Panc1 (cell line): ENCODE measurements at regions not wholly inside any gene's neighbourhood (a gene's known extent, or its start where the extent isn't known, plus 50 kb on each side); places are given as distances from the start of the nearest gene placed in this dataset.

Experiments
- ATAC-seq: fragments of 200-7000 bp; cut with Tn5 transposase; 2 replicates; pipeline ENCODE4 v1.9.1; 2020; ENCODE audit warnings: mild to moderate bottlenecking, moderate library complexity
- BruUV-seq: library from RNA; stranded (reverse); fragments of 400-500 nt; replicated peaks from 2 replicates; lab custom pipeline; 2021; lab: Mats Ljungman, UMichigan
- CTCF ChIA-PET: fragments of 300-600 bp; sonication (Branson Sonifier 250); formaldehyde crosslinking; loops from one replicate; lab custom pipeline; 2022; ENCODE audit warnings: antibody characterized with exemption; lab: Charles Lee
- POLR2A ChIA-PET: fragments of 300-600 bp; sonication (Branson Sonifier 250); formaldehyde crosslinking; loops from one replicate; lab custom pipeline; 2022; ENCODE audit warnings: antibody characterized with exemption; lab: Charles Lee
- DNase-seq: peaks from one replicate; pipeline ENCODE4 v3.0.0-alpha.2; 2010; ENCODE audit warnings: low read depth, low spot score
- H3K27ac ChIP-seq: 2 replicates; pipeline ENCODE4 v1.5.1; 2011; ENCODE audit warnings: mild to moderate bottlenecking, low read length, inconsistent platforms
- H3K27me3 ChIP-seq: fragments of 200-500 bp; sonication (Bioruptor generic); 2 replicates; pipeline ENCODE4 v1.6.0; 2014; ENCODE audit warnings: low read length, inconsistent platforms; ENCODE audit not compliant: control insufficient read depth, insufficient read depth
- H3K36me3 ChIP-seq: fragments of 200-500 bp; sonication (Bioruptor generic); 2 replicates; pipeline ENCODE4 v1.5.1; 2014; ENCODE audit warnings: inconsistent platforms, mild to moderate bottlenecking, low read length, moderate library complexity; ENCODE audit not compliant: control insufficient read depth, insufficient read depth
- H3K4me1 ChIP-seq: 2 replicates; pipeline ENCODE4 v1.5.1; 2011; ENCODE audit warnings: inconsistent platforms, mild to moderate bottlenecking, low read length, moderate library complexity; ENCODE audit not compliant: control insufficient read depth, insufficient read depth
- H3K4me3 ChIP-seq, 2 experiments: 2 replicates each; pipeline ENCODE4 v1.5.1; 2011 to 2012; ENCODE audit warnings: low read depth in 2 of 2, low read length in 2 of 2, mild to moderate bottlenecking in 2 of 2, inconsistent platforms in 1 of 2, moderate library complexity in 1 of 2
- H3K9me3 ChIP-seq: fragments of 200-500 bp; sonication (Bioruptor generic); 2 replicates; pipeline ENCODE4 v1.5.1; 2014; ENCODE audit warnings: low read depth, mild to moderate bottlenecking, inconsistent platforms, low read length, moderate library complexity; ENCODE audit not compliant: control insufficient read depth, insufficient read depth
- POLR2AphosphoS5 ChIP-seq: IDR thresholded peaks from 2 replicates; pipeline ENCODE4 v1.6.1; 2012; ENCODE audit warnings: mild to moderate bottlenecking, low read depth, low read length, moderate library complexity
- SIN3A ChIP-seq: IDR thresholded peaks from 2 replicates; pipeline ENCODE4 v1.6.1; 2012; ENCODE audit warnings: low read depth, mild to moderate bottlenecking, low read length, moderate library complexity, borderline replicate concordance; ENCODE audit not compliant: insufficient read depth
- TCF7L2 ChIP-seq: IDR thresholded peaks from 2 replicates; pipeline ENCODE4 v1.6.1; 2011; ENCODE audit warnings: mild to moderate bottlenecking, low read depth, low read length, inconsistent platforms
- in situ Hi-C: cut with HindIII; loops from 2 replicates; pipeline ENCODE4 v1.10.0; 2016; ENCODE audit warnings: low sequenced_read_pairs, low pct_unique_long_range_greater_than_20kb
- intact Hi-C: fragments of 100-400 bp; cut with micrococcal nuclease; formaldehyde crosslinking; loops from one replicate; pipeline ENCODE4 v1.10.0; 2022; ENCODE audit not compliant: unreplicated experiment
- TF ChIP-seq, protein P1 (sequence below), 2 experiments: IDR thresholded peaks; 2 replicates each; pipeline ENCODE4 v1.6.1; 2011 to 2012; ENCODE audit warnings: low read depth in 2 of 2, control low read depth in 1 of 2, low read length in 1 of 2, mild to moderate bottlenecking in 1 of 2, moderate library complexity in 1 of 2; ENCODE audit not compliant: insufficient read depth in 1 of 2
- TF ChIP-seq, protein P2 (sequence below): fragments of 450-650 bp; IDR thresholded peaks from 2 replicates; pipeline ENCODE4 v1.5.1; 2017; ENCODE audit warnings: mild to moderate bottlenecking

DNA sequence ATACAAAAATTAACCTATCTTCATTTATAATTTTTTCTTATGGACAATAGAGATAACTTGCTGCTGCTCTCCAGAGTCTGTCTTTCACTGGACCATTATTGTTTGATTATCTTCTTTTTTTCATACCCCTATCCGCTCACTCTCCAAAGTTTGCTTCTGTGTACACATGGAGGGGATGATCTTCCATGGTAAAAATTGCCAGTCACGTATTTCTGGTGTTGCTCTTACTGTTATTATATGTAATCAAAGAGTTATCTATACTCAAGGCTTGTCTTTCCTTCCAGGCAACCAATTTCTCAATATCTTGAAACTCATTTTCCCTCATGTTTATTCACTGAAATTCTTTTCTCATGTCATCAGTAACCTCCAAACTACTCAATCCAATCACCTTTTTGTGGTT, 817.8 kb upstream of the NECTIN3 start:
- intact Hi-C loops: no loop called here
- ATAC-seq (no peak), DNase-seq (no peak)
- Histone ChIP-seq H3K9me3 (no peaks in the 10 kb centered on the region), H3K4me3 (no peak overlapping the region), H3K27ac (no peak overlapping the region), H3K4me1 (no peaks in the 10 kb centered on the region), H3K36me3 (no peaks in the 10 kb centered on the region), H3K27me3 (no peaks in the 10 kb centered on the region)
- no TSS peak for BruUV-seq
- no peak for TF ChIP-seq POLR2AphosphoS5
- no peak for TF ChIP-seq SIN3A
- TF ChIP-seq, protein P1, sequence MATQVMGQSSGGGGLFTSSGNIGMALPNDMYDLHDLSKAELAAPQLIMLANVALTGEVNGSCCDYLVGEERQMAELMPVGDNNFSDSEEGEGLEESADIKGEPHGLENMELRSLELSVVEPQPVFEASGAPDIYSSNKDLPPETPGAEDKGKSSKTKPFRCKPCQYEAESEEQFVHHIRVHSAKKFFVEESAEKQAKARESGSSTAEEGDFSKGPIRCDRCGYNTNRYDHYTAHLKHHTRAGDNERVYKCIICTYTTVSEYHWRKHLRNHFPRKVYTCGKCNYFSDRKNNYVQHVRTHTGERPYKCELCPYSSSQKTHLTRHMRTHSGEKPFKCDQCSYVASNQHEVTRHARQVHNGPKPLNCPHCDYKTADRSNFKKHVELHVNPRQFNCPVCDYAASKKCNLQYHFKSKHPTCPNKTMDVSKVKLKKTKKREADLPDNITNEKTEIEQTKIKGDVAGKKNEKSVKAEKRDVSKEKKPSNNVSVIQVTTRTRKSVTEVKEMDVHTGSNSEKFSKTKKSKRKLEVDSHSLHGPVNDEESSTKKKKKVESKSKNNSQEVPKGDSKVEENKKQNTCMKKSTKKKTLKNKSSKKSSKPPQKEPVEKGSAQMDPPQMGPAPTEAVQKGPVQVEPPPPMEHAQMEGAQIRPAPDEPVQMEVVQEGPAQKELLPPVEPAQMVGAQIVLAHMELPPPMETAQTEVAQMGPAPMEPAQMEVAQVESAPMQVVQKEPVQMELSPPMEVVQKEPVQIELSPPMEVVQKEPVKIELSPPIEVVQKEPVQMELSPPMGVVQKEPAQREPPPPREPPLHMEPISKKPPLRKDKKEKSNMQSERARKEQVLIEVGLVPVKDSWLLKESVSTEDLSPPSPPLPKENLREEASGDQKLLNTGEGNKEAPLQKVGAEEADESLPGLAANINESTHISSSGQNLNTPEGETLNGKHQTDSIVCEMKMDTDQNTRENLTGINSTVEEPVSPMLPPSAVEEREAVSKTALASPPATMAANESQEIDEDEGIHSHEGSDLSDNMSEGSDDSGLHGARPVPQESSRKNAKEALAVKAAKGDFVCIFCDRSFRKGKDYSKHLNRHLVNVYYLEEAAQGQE (IDR thresholded peaks at IDR 0.05; ENCODE audit: insufficient read depth in 1 of 2, low read depth in 2 of 2, low read length in 1 of 2): no peak
- TF ChIP-seq, protein P2, sequence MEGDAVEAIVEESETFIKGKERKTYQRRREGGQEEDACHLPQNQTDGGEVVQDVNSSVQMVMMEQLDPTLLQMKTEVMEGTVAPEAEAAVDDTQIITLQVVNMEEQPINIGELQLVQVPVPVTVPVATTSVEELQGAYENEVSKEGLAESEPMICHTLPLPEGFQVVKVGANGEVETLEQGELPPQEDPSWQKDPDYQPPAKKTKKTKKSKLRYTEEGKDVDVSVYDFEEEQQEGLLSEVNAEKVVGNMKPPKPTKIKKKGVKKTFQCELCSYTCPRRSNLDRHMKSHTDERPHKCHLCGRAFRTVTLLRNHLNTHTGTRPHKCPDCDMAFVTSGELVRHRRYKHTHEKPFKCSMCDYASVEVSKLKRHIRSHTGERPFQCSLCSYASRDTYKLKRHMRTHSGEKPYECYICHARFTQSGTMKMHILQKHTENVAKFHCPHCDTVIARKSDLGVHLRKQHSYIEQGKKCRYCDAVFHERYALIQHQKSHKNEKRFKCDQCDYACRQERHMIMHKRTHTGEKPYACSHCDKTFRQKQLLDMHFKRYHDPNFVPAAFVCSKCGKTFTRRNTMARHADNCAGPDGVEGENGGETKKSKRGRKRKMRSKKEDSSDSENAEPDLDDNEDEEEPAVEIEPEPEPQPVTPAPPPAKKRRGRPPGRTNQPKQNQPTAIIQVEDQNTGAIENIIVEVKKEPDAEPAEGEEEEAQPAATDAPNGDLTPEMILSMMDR: no peak
- no peak for TF ChIP-seq TCF7L2
- POLR2A ChIA-PET: no interaction called here
- CTCF ChIA-PET: no interaction called here
- in situ Hi-C loops: no loop called here

DNA sequence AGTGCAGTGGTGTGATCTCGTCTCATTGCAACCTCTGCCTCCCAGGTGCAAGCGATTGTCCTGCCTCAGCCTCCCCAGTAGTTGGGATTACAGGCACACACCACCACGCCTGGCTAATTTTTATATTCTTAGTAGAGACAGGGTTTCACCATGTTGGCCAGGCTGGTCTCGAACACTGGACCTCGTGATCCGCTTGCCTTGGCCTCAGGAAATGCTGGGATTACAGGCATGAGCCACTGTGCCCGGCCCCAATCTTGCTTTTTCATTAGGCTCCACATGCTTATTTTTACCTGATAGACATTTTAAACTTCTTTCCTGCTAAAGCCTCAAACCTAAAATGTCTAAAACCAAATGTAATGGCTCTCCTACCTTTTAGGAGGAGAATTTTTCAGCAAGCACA, 817.0 kb upstream of the NECTIN3 start:
- H3K27ac ChIP-seq: no peak overlapping the region

More for the DNA sequence above, 817.0 kb upstream of the NECTIN3 start:
- Histone ChIP-seq H3K4me1 (no peaks in the 10 kb centered on the region), H3K36me3 (no peaks in the 10 kb centered on the region), H3K9me3 (no peaks in the 10 kb centered on the region), H3K4me3 (no peak overlapping the region), H3K27me3 (no peaks in the 10 kb centered on the region)
- DNase-seq: no peak
- ATAC-seq: no peak
- CTCF ChIA-PET: no interaction called here
- intact Hi-C loops: no loop called here
- in situ Hi-C loops: no loop called here
- BruUV-seq: no TSS peak
- TF ChIP-seq POLR2AphosphoS5: no peak
- TF ChIP-seq, protein P1 (IDR thresholded peaks at IDR 0.05; ENCODE audit: insufficient read depth in 1 of 2, low read depth in 2 of 2, low read length in 1 of 2): no peak
- no peak for TF ChIP-seq TCF7L2
- TF ChIP-seq, protein P2: no peak
- no peak for TF ChIP-seq SIN3A
- POLR2A ChIA-PET: no interaction called here
